HCT116 (cell line): ENCODE measurements at regions not wholly inside any gene's neighbourhood (a gene's known extent, or its start where the extent isn't known, plus 50 kb on each side); places are given as distances from the start of the nearest gene placed in this dataset.

Experiments
- ATAC-seq: fragments of 200-7000 bp; cut with Tn5 transposase; 2 replicates; pipeline ENCODE4 v1.9.1; 2020; ENCODE audit warnings: mild to moderate bottlenecking, moderate library complexity
- BruUV-seq: library from RNA; stranded (reverse); fragments of 400-500 nt; replicated peaks from 2 replicates; lab custom pipeline; 2021; lab: Mats Ljungman, UMichigan
- CTCF ChIA-PET: fragments of 300-600 bp; sonication (Branson Sonifier 250); formaldehyde crosslinking; loops from one replicate; lab custom pipeline; 2021; ENCODE audit warnings: antibody characterized with exemption; lab: Charles Lee
- POLR2A ChIA-PET: fragments of 300-600, 350-600 bp; sonication (Branson Sonifier 250); formaldehyde crosslinking; loops from one replicate; lab custom pipeline; 2021; ENCODE audit warnings: antibody characterized with exemption; lab: Charles Lee
- RAD21 ChIA-PET, 2 experiments: fragments of 300-600 bp; sonication (Branson Sonifier 250); formaldehyde crosslinking; loops; one replicate each; lab custom pipeline; 2023; ENCODE audit warnings: low total read pairs in 2 of 2; ENCODE audit not compliant: uncharacterized antibody in 2 of 2, unreplicated experiment in 2 of 2, low non-redundant PET in 1 of 2; lab: Charles Lee
- DNase-seq: peaks from one replicate; pipeline ENCODE4 v3.0.0-alpha.2; 2010; ENCODE audit warnings: low read depth, low spot score
- H2AFZ ChIP-seq: fragments of 200-600 bp; shearing (Covaris generic), sonication (generic); 2 replicates; pipeline ENCODE4 v1.6.1; 2017; ENCODE audit warnings: low read depth, mixed run types, mixed read lengths, antibody characterized with exemption, low read length; ENCODE audit not compliant: poor library complexity, severe bottlenecking
- H3K27ac ChIP-seq: 2 replicates; pipeline ENCODE4 v1.5.1; 2012; ENCODE audit warnings: low read depth, low read length
- H3K27me3 ChIP-seq: fragments of 200-600 bp; sonication (generic); 2 replicates; pipeline ENCODE4 v1.6.1; 2016; ENCODE audit warnings: mixed run types, low read length, mixed read lengths; ENCODE audit not compliant: insufficient read depth
- H3K36me3 ChIP-seq, 2 experiments: fragments of 200-500 bp in 1 of 2; fragments of 200-600 bp in 1 of 2; sonication (Bioruptor generic) in 1 of 2; sonication (generic) in 1 of 2; 2 replicates each; pipeline versions ENCODE4 v1.5.1 to v1.6.1; 2014 to 2016; ENCODE audit warnings: low read length in 2 of 2, inconsistent platforms in 1 of 2, mixed read lengths in 1 of 2, mixed run types in 1 of 2; ENCODE audit not compliant: insufficient read depth in 2 of 2, control insufficient read depth in 1 of 2
- H3K4me1 ChIP-seq, 2 experiments: fragments of 200-600 bp in 1 of 2; sonication (generic) in 1 of 2; 2 replicates each; pipeline versions ENCODE4 v1.5.1 to v1.6.1; 2012 to 2017; ENCODE audit warnings: low read length in 2 of 2, inconsistent platforms in 1 of 2, mild to moderate bottlenecking in 1 of 2, mixed read lengths in 1 of 2, mixed run types in 1 of 2, moderate library complexity in 1 of 2; ENCODE audit not compliant: insufficient read depth in 2 of 2, control insufficient read depth in 1 of 2
- H3K4me2 ChIP-seq: fragments of 200-600 bp; sonication (generic); 2 replicates; pipeline ENCODE4 v1.6.1; 2017; ENCODE audit warnings: mixed run types, low read length, mixed read lengths
- H3K4me3 ChIP-seq, 2 experiments: fragments of 200-600 bp in 1 of 2; sonication (generic) in 1 of 2; replicated peaks in 1 of 2; 2 replicates each; pipeline ENCODE4 v1.5.1; 2011 to 2016; ENCODE audit warnings: low read length in 2 of 2, control low read depth in 1 of 2, low read depth in 1 of 2, mild to moderate bottlenecking in 1 of 2, mixed read lengths in 1 of 2, mixed run types in 1 of 2
- H3K79me2 ChIP-seq: fragments of 200-600 bp; sonication (generic); 2 replicates; pipeline ENCODE4 v1.6.1; 2017; ENCODE audit warnings: mild to moderate bottlenecking, mixed run types, low read length, moderate library complexity, mixed read lengths; ENCODE audit not compliant: insufficient read depth
- H3K9ac ChIP-seq: fragments of 200-600 bp; sonication (generic); 2 replicates; pipeline ENCODE4 v1.6.1; 2016; ENCODE audit warnings: low read length, mixed read lengths
- H3K9me2 ChIP-seq: fragments of 200-600 bp; sonication (generic), shearing (Covaris generic); 2 replicates; pipeline ENCODE4 v1.6.1; 2017; ENCODE audit warnings: mixed run types, mild to moderate bottlenecking, moderate library complexity; ENCODE audit not compliant: insufficient read depth
- H3K9me3 ChIP-seq, 2 experiments: fragments of 200-500 bp in 1 of 2; fragments of 200-600 bp in 1 of 2; sonication (Bioruptor generic) in 1 of 2; sonication (generic) in 1 of 2; 2 replicates each; pipeline ENCODE4 v1.6.1; 2014 to 2017; ENCODE audit warnings: low read length in 2 of 2, mixed read lengths in 2 of 2, inconsistent platforms in 1 of 2, low read depth in 1 of 2, mild to moderate bottlenecking in 1 of 2, mixed run types in 1 of 2, moderate library complexity in 1 of 2; ENCODE audit not compliant: control insufficient read depth in 1 of 2, insufficient read depth in 1 of 2
- H4K20me1 ChIP-seq: fragments of 200-600 bp; sonication (generic), shearing (Covaris generic); 2 replicates; pipeline ENCODE4 v1.6.1; 2017; ENCODE audit warnings: mixed run types, mild to moderate bottlenecking, moderate library complexity; ENCODE audit not compliant: insufficient read depth
- CBX3 ChIP-seq: IDR thresholded peaks from 2 replicates; pipeline ENCODE4 v1.6.1; 2012; ENCODE audit warnings: low read depth
- CTCF ChIP-seq, 3 experiments: fragments of 200-600 bp in 1 of 3; sonication (generic) in 1 of 3; IDR thresholded peaks in 2 of 3; conservative IDR thresholded peaks in 1 of 3; 2 replicates each; pipeline ENCODE4 v1.5.1; 2012 to 2017; ENCODE audit warnings: low read depth in 2 of 3, low read length in 2 of 3, antibody characterized with exemption in 1 of 3, borderline replicate concordance in 1 of 3, control low read depth in 1 of 3, mild to moderate bottlenecking in 1 of 3, mixed read lengths in 1 of 3, mixed run types in 1 of 3, moderate library complexity in 1 of 3; ENCODE audit not compliant: insufficient read depth in 1 of 3
- EGR1 ChIP-seq: IDR thresholded peaks from 2 replicates; pipeline ENCODE4 v1.6.1; 2012; ENCODE audit warnings: low read depth
- REST ChIP-seq: IDR thresholded peaks from 2 replicates; pipeline ENCODE4 v1.6.1; 2012; ENCODE audit warnings: low read depth
- SIN3A ChIP-seq: IDR thresholded peaks from 2 replicates; pipeline ENCODE4 v1.6.1; 2012; ENCODE audit warnings: low read depth
- SRF ChIP-seq: IDR thresholded peaks from 2 replicates; pipeline ENCODE4 v1.6.1; 2012; ENCODE audit warnings: low read depth
- ZFX ChIP-seq: fragments of 450-650 bp; IDR thresholded peaks from 2 replicates; pipeline ENCODE4 v1.6.1; 2017
- intact Hi-C: fragments of 100-400 bp; cut with micrococcal nuclease; formaldehyde crosslinking; loops from 2 replicates; pipeline ENCODE4 v1.10.0; 2022
- TF ChIP-seq, protein P1 (sequence below): IDR thresholded peaks from 2 replicates; pipeline ENCODE4 v1.6.1; 2012

GRCh38 chr1:95728841-95729240 lies 494.8 kb downstream of the RWDD3 start:
- DNase-seq (no peak), ATAC-seq (no peak)
- H3K79me2 ChIP-seq, result no peaks in the 10 kb centered on the region
- TF ChIP-seq SRF (no peak), CBX3 (no peak), REST (no peak), EGR1 (no peak), SIN3A (no peak), ZFX (no peak), CTCF (IDR thresholded peaks at IDR 0.05 in 2 of 3, conservative IDR thresholded peaks at IDR 0.05 in 1 of 3; ENCODE audit: borderline replicate concordance in 1 of 3, insufficient read depth in 1 of 3, low read depth in 2 of 3, low read length in 2 of 3) (no peak)
- TF ChIP-seq, protein P1, sequence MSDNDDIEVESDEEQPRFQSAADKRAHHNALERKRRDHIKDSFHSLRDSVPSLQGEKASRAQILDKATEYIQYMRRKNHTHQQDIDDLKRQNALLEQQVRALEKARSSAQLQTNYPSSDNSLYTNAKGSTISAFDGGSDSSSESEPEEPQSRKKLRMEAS, result no peak
- H3K4me3 ChIP-seq, result no peak overlapping the region
- H3K4me1 ChIP-seq, result no peaks in the 10 kb centered on the region
- H3K9me3 ChIP-seq, result no peaks in the 10 kb centered on the region
- no peaks in the 10 kb centered on the region for H3K9me2 ChIP-seq
- H4K20me1 ChIP-seq, result no peaks in the 10 kb centered on the region
- H3K4me2 ChIP-seq, result no peak overlapping the region
- H3K27ac ChIP-seq, result no peak overlapping the region
- ChIA-PET CTCF (no interaction called here), RAD21 (no interaction called here), POLR2A (no interaction called here)
- no peaks in the 10 kb centered on the region; the same call in 1 of the 2 replicates for H3K27me3 ChIP-seq
- no TSS peak for BruUV-seq
- intact Hi-C loops, result no loop called here
- no peak overlapping the region for H2AFZ ChIP-seq
- H3K36me3 ChIP-seq, result no peaks in the 10 kb centered on the region
- H3K9ac ChIP-seq, result no peak overlapping the region
